NCI-H2107 treated with DMSO at 0.1 percent for 48 hours (cell line): ENCODE measurements at regions not wholly inside any gene's neighbourhood (a gene's known extent, or its start where the extent isn't known, plus 50 kb on each side); places are given as distances from the start of the nearest gene placed in this dataset.

Source experiments
- DNase-seq: peaks from one replicate; lab custom pipeline; 2025; ENCODE audit not compliant: unreplicated experiment; lab: John Stamatoyannopoulos, UW

DNA sequence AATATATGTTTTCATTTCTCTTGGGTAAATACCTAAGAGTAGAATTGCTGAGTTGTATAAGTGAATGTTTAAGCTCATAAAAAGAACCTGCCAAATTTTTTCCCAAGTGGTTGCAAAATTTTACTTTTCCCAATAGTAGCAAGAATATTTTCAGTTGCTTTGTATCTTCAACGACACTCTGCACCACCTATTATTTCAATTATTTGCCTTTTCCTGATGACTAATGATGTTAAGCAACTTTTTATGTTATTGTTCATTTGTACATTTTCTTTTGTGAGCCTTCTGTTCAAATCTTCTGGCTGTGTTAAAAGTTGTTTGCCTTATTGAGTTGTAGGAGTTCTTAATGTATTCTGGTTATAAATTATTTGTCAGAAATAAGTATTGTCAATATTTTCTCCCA is 299.1 kb upstream of the NRIP1 start:
- no peak for DNase-seq

DNA sequence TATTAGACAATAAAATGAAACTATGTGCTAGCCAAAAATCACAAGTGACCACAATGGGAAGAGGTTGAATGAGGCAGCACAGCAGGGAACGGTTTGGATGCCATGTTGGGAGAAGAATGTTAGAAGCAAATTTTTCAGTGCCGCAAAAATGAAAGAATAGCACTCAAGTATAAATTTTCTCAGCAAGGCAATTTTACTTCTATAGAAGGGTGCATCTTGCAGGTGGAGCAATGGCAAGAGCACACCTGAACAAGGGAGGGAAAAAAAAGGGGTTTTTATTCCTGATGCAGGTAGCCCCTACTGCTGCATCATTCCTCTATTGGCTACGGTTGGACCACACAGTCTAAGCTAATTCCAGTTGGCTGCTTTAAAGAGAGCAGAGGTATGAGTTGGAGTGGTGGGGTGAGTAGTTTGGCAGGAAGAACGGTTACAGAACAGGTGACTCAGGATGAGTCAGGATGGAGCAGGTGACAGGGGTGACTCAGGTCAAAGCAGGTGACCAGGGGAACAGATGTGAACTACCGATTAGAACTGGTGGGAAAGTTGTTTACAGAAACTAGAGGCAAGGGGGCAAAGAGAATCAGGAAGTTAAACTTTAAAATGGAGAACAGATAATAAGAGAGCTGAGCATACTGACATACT is 301.1 kb upstream of the NRIP1 start:
- DNase-seq, result no peak

DNA sequence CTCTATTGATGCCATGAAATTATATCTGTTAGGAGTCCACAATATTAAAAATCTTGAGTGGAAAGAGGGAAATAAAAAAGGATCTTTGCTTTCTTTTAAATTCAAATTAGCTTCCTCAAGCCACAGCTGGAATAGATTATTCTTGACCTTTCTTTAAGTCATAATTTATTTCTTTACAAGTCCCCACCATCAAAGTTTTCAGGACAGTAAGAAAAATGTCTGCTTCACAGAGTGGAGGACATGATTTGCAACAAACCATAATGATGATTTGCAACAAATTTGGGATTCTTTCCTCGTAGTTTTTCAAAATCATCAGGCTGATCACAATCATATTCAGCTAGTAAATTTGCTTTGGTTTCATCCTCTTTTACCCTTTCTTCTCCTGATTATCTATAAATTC is 301.8 kb upstream of the NRIP1 start:
- DNase-seq, result no peak

DNA sequence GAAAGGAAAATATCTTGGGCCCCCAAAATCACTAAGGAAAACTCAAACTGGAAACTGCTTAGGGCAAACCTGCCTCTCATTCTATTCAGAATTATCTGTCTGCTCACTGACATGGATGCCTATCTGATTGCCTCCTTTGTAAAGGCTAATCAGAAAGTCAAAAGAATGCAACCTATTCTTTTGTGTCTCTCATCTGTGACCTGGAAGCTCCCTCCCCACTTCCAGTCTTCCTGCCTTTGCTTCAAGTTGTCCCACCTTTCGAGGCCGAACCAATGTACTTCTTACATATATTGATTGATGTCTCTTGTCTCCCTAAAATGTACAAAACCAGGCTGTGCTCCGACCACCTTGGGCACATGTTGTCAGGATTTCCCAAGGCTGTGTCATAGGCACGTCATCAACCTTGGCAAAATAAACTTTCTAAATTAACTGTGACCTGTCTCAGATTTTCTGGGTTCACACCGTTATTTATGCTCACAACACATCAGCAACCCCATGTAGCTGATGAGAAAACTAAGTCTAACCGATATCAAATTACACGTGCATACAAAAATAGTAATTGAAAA is 302.3 kb upstream of the NRIP1 start:
- no peak for DNase-seq

DNA sequence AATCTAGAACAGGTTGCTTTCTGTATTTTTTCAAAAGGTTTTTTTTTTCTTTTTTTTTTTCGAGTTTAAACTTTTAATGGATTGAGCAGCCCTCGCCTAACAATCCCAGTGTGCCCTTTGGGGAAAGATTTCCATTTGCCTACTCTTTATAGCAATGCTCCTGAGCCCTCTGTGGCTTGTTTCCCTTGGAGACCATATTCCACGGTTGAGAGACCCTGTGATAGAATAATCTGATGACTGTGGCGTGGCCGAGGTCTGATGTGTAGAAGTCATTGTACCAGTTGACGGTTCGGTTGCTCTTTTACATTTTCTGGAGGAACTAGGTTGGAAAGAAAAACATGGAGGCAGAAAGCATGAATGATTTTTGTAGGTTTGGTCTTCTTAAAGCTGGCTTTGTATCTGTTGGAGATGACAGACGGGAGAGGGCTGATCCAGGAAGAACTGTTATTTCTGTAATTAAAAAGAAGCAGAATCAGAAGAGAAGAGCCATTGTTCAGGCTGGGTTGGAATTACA is 305.7 kb upstream of the NRIP1 start:
- DNase-seq, result no peak

DNA sequence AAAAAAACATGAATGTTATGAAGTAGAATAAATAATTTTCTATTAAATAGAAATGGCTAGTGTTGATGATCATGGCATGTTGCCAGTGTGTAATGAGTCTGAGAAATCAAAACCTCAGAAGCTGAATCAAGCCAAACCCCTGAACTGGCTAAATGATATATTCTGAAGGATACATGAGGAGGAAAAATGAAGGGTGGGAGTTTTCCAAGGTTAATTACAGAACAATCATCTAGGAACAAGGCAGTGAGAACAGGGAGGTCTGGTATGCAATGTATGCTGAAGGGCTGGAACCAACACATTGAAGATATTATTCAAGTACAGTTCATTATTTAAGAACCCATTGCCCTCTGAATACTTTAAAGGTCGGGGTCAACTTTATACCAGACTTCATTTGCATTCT is 309.1 kb upstream of the NRIP1 start:
- DNase-seq, result no peak

DNA sequence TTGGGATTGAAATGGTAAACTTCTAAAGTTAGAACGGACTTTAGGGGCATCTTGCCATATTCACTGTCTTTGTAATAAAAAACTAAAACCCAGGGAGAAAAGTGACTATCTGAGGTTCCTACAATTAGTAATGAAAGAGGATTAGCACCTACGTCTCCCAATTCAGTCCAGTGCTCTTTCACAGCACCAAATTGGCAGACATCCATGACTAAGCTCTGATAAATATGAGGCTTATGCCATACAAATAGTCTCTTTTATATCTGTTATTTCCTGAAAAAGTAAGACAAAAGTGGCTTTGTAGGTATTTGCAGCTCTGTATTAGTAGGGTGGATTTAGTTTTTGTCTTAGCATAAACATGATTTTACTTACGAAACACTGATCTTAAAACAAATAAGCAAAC is 315.0 kb upstream of the NRIP1 start:
- no peak for DNase-seq

DNA sequence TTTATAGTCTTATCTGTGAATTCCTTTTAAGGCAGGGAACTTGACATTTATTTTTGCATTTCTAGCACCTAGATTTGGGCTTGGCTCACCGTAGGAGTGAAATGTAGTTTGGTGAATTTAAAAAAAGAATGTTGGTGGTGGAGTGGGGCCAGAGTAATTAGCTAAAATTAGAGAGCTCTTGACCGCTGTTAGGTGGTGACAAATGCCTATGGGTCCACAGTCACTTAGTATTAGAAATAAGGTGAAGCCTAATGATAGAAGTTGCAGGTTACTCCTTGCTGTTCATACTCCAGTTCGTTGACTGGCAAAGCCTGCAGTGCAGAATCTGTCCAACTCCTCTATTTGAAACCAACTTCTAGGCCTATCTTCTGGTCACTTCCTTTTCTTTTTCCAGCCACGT is 318.8 kb upstream of the NRIP1 start:
- no peak for DNase-seq

DNA sequence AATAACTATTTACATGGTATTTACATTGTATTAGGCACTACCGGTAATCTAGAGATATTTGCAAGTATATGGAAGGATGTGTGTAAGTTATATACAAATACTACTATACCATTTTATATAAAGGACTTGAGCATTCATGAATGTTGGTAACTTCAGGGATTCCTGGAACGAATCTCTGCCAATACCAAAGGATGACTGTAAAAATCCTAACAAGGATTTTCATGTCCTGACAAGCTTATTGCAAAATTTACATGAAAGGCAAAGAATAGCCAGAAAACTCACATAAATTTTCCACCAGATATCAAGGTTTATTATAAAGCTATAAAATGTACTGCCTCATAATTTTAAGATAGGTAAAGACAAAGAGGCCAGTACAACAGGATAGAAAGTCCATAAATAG is 325.2 kb upstream of the NRIP1 start:
- no peak for DNase-seq

DNA sequence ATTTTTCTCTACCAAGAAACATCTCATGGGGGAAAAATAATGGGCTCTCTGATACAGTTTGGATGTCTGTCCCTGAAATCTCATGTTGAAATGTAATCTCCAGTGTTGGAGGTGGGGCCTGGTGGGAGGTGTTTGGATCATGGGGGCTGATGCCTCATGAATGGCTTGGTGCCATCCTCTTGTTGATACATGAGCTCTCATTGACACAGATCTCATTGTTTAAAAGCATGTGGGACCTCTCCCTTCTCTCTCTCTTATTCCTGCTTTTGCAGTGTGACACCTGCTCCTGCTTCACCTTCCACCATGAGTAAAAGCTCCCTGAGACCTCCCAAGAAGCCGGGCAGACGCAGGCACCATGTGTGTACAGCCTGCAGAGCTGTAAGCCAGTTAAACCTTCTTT is 332.5 kb upstream of the NRIP1 start:
- DNase-seq, result no peak

DNA sequence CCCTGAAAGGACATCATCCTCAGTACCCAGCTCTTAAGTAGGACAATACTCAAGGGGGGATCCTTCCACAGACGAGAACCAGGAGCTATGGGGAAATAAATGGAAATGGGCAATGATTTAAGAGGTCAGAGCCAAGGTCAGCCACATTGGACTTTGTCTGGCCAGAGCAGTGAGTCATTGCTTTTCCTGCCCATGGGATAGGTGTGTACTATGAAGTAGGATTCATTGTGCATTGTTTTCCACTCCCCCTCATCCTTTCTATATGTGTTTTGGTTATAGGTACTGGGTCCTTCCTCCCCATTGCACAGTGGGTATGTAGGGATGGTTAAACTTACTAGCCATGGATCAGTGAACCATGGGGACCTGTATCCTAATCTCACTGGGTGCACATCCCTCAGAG is 328.9 kb upstream of the USP25 start:
- DNase-seq, result no peak

DNA sequence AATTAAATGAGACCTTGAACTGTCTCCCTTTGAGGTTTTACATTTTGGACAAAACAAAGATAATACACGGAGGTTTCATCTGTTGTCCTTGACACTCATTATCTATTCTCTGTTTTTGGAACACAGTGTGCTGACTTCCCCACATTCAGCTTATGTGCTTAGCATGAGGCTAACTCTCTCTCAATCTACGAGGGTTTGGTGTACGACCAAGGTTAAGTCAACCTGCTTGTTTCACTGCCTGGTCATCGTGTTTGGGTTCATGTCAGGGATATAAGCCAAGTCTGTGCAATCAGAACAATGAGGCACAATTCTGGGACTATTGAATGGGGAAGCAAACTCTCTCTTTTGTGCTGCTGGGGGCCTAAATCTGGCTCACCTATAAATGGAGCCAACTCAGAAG is 328.5 kb upstream of the USP25 start:
- DNase-seq, result no peak

DNA sequence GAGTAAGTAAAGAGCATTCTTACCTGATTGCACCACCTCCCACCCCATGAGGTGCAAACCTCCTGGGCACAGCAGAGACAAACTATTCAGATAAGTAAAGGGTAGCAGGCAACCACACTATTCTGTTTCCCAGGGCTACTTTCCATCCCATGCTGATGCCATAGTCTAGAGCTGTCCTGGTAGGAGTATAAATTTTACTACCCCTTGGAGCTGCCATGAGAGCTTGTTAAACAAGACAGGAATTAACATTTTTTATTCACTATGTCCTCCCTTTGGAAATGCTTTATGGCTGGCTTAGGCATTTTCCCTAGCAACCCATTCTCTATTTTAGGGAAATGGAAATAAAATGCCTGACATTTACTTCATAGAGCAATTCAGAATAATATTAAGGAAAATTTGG is 324.6 kb upstream of the USP25 start:
- no peak for DNase-seq

DNA sequence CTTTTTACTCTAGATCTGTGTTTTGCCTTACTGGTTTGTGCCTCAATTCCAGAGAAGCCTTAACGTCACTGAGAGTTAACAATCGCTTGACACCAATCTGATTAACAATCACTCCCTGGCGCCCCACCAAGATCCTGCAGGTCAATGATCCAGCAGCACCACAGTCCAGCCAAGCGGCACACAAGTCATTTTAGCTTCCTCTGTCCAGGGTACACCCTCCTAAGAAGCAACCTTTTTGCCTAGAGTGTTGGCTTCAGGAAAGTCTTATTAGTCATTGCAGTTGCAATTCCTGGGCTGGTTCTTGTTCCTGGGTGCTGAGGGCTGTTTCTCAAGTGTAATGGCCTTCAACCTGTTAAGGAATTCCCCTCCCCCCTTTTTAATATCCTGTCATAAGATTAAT is 323.0 kb upstream of the USP25 start:
- no peak for DNase-seq

DNA sequence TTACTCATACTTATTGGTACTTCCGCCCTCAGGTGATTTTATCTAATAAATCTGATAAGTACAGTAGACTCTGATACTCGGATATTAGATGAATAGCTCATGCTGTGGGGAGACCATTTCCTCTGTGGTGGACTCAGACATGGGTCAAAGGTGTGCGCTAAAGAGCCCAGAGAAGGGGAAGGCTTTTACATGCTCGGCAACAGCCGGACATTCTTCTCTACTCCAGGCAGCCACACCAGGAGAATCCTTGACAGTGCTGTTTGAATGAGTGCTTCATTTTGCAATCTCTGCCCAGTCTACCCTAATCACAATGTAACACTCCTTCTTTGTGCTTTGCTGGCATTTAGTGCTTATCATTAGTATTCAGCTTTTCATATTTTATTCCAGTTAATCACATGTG is 322.2 kb upstream of the USP25 start:
- no peak for DNase-seq

DNA sequence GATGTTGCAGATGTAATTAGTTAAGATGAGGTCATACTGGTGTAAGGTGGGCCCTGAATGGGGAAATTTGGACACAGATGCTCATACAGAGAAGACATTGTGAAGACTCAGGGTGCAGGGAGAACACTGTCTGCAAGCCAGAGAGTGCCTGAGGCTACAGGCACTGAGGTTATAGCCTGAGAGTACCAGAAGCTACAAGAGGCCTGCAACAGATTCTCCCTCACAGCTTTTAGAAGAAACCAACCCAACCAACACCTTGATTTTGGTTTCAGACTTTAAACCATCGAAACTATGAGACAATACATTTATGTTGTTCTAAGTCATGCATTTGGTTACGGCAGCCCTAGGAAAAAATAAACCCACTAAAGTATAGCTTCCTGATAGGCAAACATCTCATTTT is 321.7 kb upstream of the USP25 start:
- no peak for DNase-seq

DNA sequence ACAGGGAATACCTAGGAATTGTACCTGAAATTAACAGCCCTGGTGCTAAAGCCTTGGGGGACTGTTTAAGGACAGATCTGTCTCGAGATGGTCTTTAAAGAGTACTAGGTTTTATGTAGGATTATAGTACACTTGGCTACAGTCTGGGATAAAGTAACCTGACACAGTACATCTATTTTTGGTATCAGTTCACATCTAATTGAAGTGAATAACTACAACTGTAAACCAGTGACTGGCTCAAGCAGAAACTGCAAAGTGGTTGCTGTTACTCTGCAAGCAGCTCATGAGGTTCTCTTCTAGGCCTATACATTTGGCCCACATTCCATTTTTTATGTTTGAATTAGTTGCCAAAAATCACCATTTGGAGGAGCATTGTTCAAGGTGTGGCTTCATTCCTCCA is 320.8 kb upstream of the USP25 start:
- DNase-seq, result no peak

DNA sequence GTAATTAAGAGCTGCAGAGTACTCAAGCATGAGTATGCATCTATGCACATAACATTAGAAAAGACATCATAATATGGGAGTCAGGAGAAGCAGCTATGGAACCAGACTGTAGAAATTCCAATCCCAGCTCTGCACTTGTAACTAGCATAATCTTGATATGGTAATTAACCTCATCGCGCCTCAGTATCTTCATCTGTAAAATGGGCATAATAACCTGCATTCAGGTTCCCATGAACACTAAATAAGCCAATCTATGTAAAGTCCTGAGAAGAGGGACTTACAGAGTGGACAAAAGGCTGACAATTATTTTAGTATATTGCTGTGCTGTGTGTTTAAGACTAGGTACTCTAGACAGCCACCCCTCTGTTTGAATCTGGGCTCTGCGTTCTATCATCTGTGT is 318.9 kb upstream of the USP25 start:
- no peak for DNase-seq

DNA sequence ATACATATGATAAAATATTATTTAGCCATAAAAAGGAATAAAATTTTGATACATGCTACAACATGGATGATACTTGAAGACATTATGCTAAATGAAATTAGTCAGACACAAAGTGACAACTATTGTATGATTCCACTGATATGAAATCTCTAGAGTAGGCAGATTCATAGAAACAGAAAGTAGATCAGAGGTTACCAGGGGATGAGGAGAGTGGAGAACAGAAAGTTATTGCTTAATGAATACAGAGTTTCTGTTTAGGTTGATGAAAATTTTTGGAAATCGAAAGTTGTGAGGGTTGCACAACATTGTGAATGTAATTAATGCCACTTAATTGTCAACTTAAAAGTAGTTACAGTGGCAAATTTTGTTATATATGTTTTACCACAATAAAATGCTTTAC is 315.7 kb upstream of the USP25 start:
- DNase-seq, result no peak

DNA sequence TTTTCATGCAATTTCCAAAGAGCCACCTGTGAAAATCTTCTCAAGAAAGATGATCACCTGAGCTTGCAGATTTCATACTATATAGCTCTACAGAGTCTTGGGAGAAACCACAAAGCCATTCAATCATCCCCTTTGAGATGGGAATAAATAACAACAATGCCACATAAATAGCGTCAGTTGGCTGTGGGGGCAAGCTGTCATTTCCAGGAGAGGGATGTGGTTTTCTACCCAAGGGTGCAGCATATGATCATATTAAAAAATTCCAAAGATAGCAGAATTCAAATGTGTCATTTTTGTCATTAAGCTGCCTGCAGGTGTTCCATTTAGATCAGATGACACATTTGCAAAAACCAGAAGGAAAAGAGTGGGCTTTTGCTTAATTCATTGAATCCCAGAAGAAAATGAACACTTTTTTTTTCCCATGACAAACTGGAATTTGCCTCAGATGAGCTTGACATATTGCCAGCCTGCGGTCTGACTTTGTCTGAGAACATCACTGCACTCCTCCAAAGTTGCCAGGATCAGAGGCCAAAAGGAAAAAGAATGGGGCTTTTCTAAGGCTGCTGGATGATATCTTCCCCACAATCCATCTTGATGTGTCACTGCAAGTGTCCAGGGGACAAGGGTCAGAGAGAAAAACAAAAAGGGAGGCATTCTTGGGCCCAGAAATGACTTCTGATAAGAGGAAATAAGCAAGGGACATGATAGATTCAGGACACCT is 314.1 kb upstream of the USP25 start:
- no peak for DNase-seq

DNA sequence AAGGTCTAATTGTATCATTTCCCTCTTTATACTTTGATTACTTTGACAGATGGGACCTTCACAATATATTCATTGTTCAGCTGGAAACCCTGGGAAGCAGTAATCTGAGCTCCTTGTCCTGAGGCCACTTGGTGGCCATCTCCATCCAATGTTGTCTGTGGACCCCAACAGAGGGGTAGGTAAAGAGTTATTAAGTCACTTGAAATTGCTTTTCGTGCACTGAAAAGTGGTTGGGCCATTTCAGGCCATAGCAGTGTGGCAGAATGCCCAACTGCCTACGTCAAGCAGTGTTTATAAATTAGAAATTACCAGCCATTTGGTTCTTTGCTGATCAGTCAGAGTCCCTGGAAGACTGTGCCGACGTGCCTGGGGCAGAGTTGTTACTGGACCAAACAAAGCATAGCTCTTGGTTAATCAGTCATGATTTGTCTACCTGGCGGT is 308.3 kb upstream of the USP25 start:
- no peak for DNase-seq

DNA sequence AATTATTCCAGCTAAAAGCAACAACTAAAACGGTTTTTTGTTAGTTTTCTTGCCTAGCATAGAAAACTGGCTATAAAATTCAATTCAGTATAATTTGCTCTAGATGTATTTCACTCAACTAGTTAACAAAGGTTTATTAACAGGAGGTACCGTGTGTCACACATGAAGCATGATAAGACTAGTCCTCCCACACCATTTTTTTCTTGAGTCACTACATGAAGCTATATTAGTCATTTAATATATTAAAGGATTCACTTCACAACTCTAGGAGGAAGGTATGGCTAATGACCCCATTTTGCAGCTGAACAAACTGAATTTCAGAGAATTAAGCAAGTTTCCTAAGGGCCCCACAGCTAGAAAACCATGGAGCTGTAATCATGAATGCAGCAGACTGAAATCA is 307.8 kb upstream of the USP25 start:
- DNase-seq, result no peak

DNA sequence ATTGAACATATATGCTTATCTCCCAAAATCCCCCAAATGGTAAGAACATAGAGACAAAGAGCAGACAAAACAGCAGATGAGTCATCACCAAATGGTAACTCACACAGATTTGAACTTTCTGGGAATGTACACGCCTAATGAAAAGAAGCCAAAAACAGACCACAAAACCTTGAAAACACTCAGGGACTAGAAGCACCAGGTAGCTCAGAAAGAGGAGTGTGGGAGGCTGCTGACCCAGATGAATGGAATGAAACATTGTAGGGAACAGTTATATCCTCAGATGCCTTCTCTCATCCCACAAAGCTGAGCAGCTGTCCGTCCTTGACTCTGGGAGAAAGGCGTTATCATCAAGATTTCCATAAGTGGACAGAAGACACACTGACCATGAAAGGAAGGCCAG is 307.0 kb upstream of the USP25 start:
- no peak for DNase-seq
